SK-N-MC (cell line): ENCODE measurements at regions not wholly inside any gene's neighbourhood (a gene's known extent, or its start where the extent isn't known, plus 50 kb on each side); places are given as distances from the start of the nearest gene placed in this dataset.

Experiments
- EZH2 ChIP-seq: fragments of 200-600 bp; sonication (generic); IDR thresholded peaks from one replicate; pipeline ENCODE4 v1.6.1; 2017; ENCODE audit warnings: antibody characterized with exemption
- FOXP2 ChIP-seq: optimal IDR thresholded peaks from 2 replicates; pipeline ENCODE3; 2011; ENCODE audit warnings: mild to moderate bottlenecking, moderate library complexity; ENCODE audit not compliant: insufficient read depth; ENCODE audit errors: extremely low read length, control extremely low read depth
- POLR2AphosphoS5 ChIP-seq: IDR thresholded peaks from 2 replicates; pipeline ENCODE4 v1.6.1; 2012; ENCODE audit warnings: mild to moderate bottlenecking, low read depth, low read length, borderline replicate concordance

GRCh38 chr11:134923441-134923840, 511.4 kb upstream of the B3GAT1 start:
- no peak for TF ChIP-seq POLR2AphosphoS5
- TF ChIP-seq EZH2: no peak
- no peak for TF ChIP-seq FOXP2
